ENCODE measurements at regions not wholly inside any gene's neighbourhood (a gene's known extent, or its start where the extent isn't known, plus 50 kb on each side); places are given as distances from the start of the nearest gene placed in this dataset.

- DNase-seq = no peak
These were observed 162.9 kb downstream of the PLPP3 start for GRCh38 chr1:56416495-56416894.

GRCh38 chr1:56415720-56416119 is 163.6 kb downstream of the PLPP3 start:
- DNase-seq = no peak

GRCh38 chr1:56415258-56415657 is 164.1 kb downstream of the PLPP3 start:
- no peak for DNase-seq

GRCh38 chr1:56414728-56415224 is 164.6 kb downstream of the PLPP3 start:
- DNase-seq = peak; percentile 69

- no peak for DNase-seq
These were observed 165.6 kb downstream of the PLPP3 start for GRCh38 chr1:56413671-56414199.

- no peak for DNase-seq
These were observed 167.7 kb downstream of the PLPP3 start for GRCh38 chr1:56411484-56412180.

GRCh38 chr1:56411021-56411420 is 168.3 kb downstream of the PLPP3 start:
- DNase-seq = no peak

- DNase-seq = no peak
These were observed 169.0 kb downstream of the PLPP3 start for GRCh38 chr1:56410405-56410804.

GRCh38 chr1:56409112-56409691 is 170.2 kb downstream of the PLPP3 start:
- DNase-seq = peak; percentile 37

GRCh38 chr1:56406821-56407220 is 172.5 kb downstream of the PLPP3 start:
- DNase-seq = no peak

GRCh38 chr1:56404561-56405030 is 174.8 kb downstream of the PLPP3 start:
- no peak for DNase-seq

GRCh38 chr1:56404066-56404465 is 175.3 kb downstream of the PLPP3 start:
- no peak for DNase-seq

GRCh38 chr1:56403321-56403720 is 176.0 kb downstream of the PLPP3 start:
- DNase-seq = no peak

GRCh38 chr1:56401191-56401590 is 178.2 kb downstream of the PLPP3 start:
- no peak for DNase-seq

- DNase-seq = no peak
These were observed 178.8 kb downstream of the PLPP3 start for GRCh38 chr1:56400526-56400925.

GRCh38 chr1:56399795-56400194 is 179.6 kb downstream of the PLPP3 start:
- DNase-seq = no peak

GRCh38 chr1:56399326-56399725 is 180.0 kb downstream of the PLPP3 start:
- no peak for DNase-seq

- no peak for DNase-seq
These were observed 181.5 kb downstream of the PLPP3 start for GRCh38 chr1:56397811-56398231.

GRCh38 chr1:56397409-56397808 is 182.0 kb downstream of the PLPP3 start:
- DNase-seq = no peak

GRCh38 chr1:56396581-56396980 is 182.8 kb downstream of the PLPP3 start:
- no peak for DNase-seq

GRCh38 chr1:56395776-56396175 is 183.6 kb downstream of the PLPP3 start:
- no peak for DNase-seq

GRCh38 chr1:56394298-56394697 is 185.1 kb downstream of the PLPP3 start:
- DNase-seq = no peak

- DNase-seq = no peak
These were observed 188.2 kb downstream of the PLPP3 start for GRCh38 chr1:56390934-56391731.

Data from NCI-H2107 (cell line).